ENCODE measurements at regions not wholly inside any gene's neighbourhood (a gene's known extent, or its start where the extent isn't known, plus 50 kb on each side); places are given as distances from the start of the nearest gene placed in this dataset.

- no peak for TF ChIP-seq CTCF (IDR thresholded peaks at IDR 0.05; ENCODE audit: extremely low read depth, missing control alignments)
- DNase-seq (ENCODE audit: low spot score), result no peak
Measured at GRCh38 chr13:29996316-29996715, 145.9 kb upstream of the UBL3 start.

GRCh38 chr13:29994911-29995595, 144.6 kb upstream of the UBL3 start:
- DNase-seq (ENCODE audit: low spot score), result no peak
- no peak for TF ChIP-seq CTCF (IDR thresholded peaks at IDR 0.05; ENCODE audit: extremely low read depth, missing control alignments)

GRCh38 chr13:29993716-29994488, 143.5 kb upstream of the UBL3 start:
- peak; percentile 8 for DNase-seq (ENCODE audit: low spot score)
- no peak for TF ChIP-seq CTCF (IDR thresholded peaks at IDR 0.05; ENCODE audit: extremely low read depth, missing control alignments)

GRCh38 chr13:29993196-29993595, 142.8 kb upstream of the UBL3 start:
- no peak for DNase-seq (ENCODE audit: low spot score)
- TF ChIP-seq CTCF (IDR thresholded peaks at IDR 0.05; ENCODE audit: extremely low read depth, missing control alignments), result no peak

- no peak for TF ChIP-seq CTCF (IDR thresholded peaks at IDR 0.05; ENCODE audit: extremely low read depth, missing control alignments)
- no peak for DNase-seq (ENCODE audit: low spot score)
Measured at GRCh38 chr13:29991343-29991742, 140.9 kb upstream of the UBL3 start.

GRCh38 chr13:29987340-29987739, 136.9 kb upstream of the UBL3 start:
- TF ChIP-seq CTCF (IDR thresholded peaks at IDR 0.05; ENCODE audit: extremely low read depth, missing control alignments), result no peak
- no peak for DNase-seq (ENCODE audit: low spot score)

GRCh38 chr13:29980339-29980738, 129.9 kb upstream of the UBL3 start:
- TF ChIP-seq CTCF (IDR thresholded peaks at IDR 0.05; ENCODE audit: extremely low read depth, missing control alignments), result no peak
- DNase-seq (ENCODE audit: low spot score), result no peak
